Neural cell (in vitro differentiated cells): ENCODE measurements at regions not wholly inside any gene's neighbourhood (a gene's known extent, or its start where the extent isn't known, plus 50 kb on each side); places are given as distances from the start of the nearest gene placed in this dataset.

Source experiments
- H2AFZ ChIP-seq: fragments of 200-600, 300-800 bp; sonication (generic), shearing (Covaris generic); 2 replicates; pipeline ENCODE4 v1.6.0; 2014; ENCODE audit warnings: low read depth, mild to moderate bottlenecking, antibody characterized with exemption, low read length, moderate library complexity
- H3F3A ChIP-seq: fragments of 200-600 bp; shearing (Covaris generic); 2 replicates; pipeline ENCODE4 v1.6.1; 2016; ENCODE audit warnings: mild to moderate bottlenecking, moderate library complexity, mixed read lengths, antibody characterized with exemption, low read length; ENCODE audit not compliant: insufficient read depth, poor library complexity, severe bottlenecking
- H3K27ac ChIP-seq: fragments of 200-600, 300-800 bp; sonication (generic), shearing (Covaris generic); 2 replicates; pipeline ENCODE4 v1.5.1; 2014; ENCODE audit warnings: mild to moderate bottlenecking, low read length, moderate library complexity
- H3K27me3 ChIP-seq: fragments of 300-800, 200-600 bp; sonication (generic), shearing (Covaris generic); 2 replicates; pipeline ENCODE4 v1.6.0; 2014; ENCODE audit warnings: mild to moderate bottlenecking, low read depth, low read length, moderate library complexity; ENCODE audit not compliant: insufficient read depth
- H3K36me3 ChIP-seq: fragments of 300-800, 200-600 bp; sonication (generic), shearing (Covaris generic); 2 replicates; pipeline ENCODE4 v1.5.1; 2014; ENCODE audit warnings: mild to moderate bottlenecking, antibody characterized with exemption, low read length, moderate library complexity; ENCODE audit not compliant: insufficient read depth
- H3K4me2 ChIP-seq: fragments of 300-800, 200-600 bp; sonication (generic), shearing (Covaris generic); 2 replicates; pipeline ENCODE4 v1.6.0; 2014; ENCODE audit warnings: mild to moderate bottlenecking, low read length
- H3K4me3 ChIP-seq: fragments of 300-800, 200-600 bp; sonication (generic), shearing (Covaris generic); 2 replicates; pipeline ENCODE4 v1.5.1; 2014; ENCODE audit warnings: mild to moderate bottlenecking, low read length, moderate library complexity
- H3K79me2 ChIP-seq: fragments of 200-600 bp; shearing (Covaris generic); replicated peaks from 2 replicates; pipeline ENCODE4 v1.6.0; 2014; ENCODE audit warnings: mild to moderate bottlenecking, low read length, moderate library complexity; ENCODE audit not compliant: insufficient read depth
- H3K9ac ChIP-seq: fragments of 300-800, 200-600 bp; sonication (generic), shearing (Covaris generic); 2 replicates; pipeline ENCODE4 v1.6.1; 2016; ENCODE audit warnings: mild to moderate bottlenecking, low read length, mixed read lengths
- H3K9me2 ChIP-seq: fragments of 200-600 bp; shearing (Covaris generic); 2 replicates; pipeline ENCODE4 v1.6.1; 2016; ENCODE audit warnings: mild to moderate bottlenecking, low read length, mixed read lengths; ENCODE audit not compliant: insufficient read depth
- H3K9me3 ChIP-seq: fragments of 200-600, 300-800 bp; sonication (generic), shearing (Covaris generic); 2 replicates; pipeline ENCODE4 v1.6.1; 2016; ENCODE audit warnings: mild to moderate bottlenecking, mixed run types, low read length, moderate library complexity, mixed read lengths
- H4K20me1 ChIP-seq: fragments of 200-600 bp; shearing (Covaris generic); 2 replicates; pipeline ENCODE4 v1.6.1; 2016; ENCODE audit warnings: mild to moderate bottlenecking, mixed run types; ENCODE audit not compliant: insufficient read depth
- EP300 ChIP-seq: fragments of 450-650 bp; conservative IDR thresholded peaks from 2 replicates; pipeline ENCODE4 v1.6.1; 2014; ENCODE audit warnings: antibody characterized with exemption, mild to moderate bottlenecking, moderate library complexity; ENCODE audit not compliant: poor library complexity, severe bottlenecking
- EZH2 ChIP-seq: fragments of 200-600, 300-800 bp; shearing (Covaris generic), sonication (generic); IDR thresholded peaks from 2 replicates; pipeline ENCODE4 v1.6.1; 2014; ENCODE audit warnings: antibody characterized with exemption, low read length, borderline replicate concordance, mild to moderate bottlenecking; ENCODE audit not compliant: insufficient read depth, poor library complexity, severe bottlenecking
- MXI1 ChIP-seq: fragments of 450-650 bp; conservative IDR thresholded peaks from 2 replicates; pipeline ENCODE4 v1.6.1; 2014; ENCODE audit warnings: antibody characterized with exemption, mild to moderate bottlenecking; ENCODE audit not compliant: poor library complexity, severe bottlenecking
- POLR2AphosphoS5 ChIP-seq: IDR thresholded peaks from 2 replicates; pipeline ENCODE4 v1.6.1; 2012
- RAD21 ChIP-seq: fragments of 450-650 bp; conservative IDR thresholded peaks from 2 replicates; pipeline ENCODE4 v1.6.1; 2014; ENCODE audit warnings: antibody characterized with exemption, mild to moderate bottlenecking, moderate library complexity
- SMC3 ChIP-seq: fragments of 450-650 bp; conservative IDR thresholded peaks from 2 replicates; pipeline ENCODE4 v1.6.1; 2014; ENCODE audit warnings: antibody characterized with exemption, mild to moderate bottlenecking, moderate library complexity; ENCODE audit not compliant: poor library complexity
- TAF1 ChIP-seq: IDR thresholded peaks from 2 replicates; pipeline ENCODE4 v1.6.1; 2012; ENCODE audit warnings: low read depth
- TF ChIP-seq, protein P1 (sequence below): fragments of 450-650 bp; IDR thresholded peaks from 2 replicates; pipeline ENCODE4 v1.5.1; 2014; ENCODE audit warnings: antibody characterized with exemption, mild to moderate bottlenecking, moderate library complexity; ENCODE audit not compliant: poor library complexity, severe bottlenecking
- TF ChIP-seq, protein P2 (sequence below): IDR thresholded peaks from 2 replicates; pipeline ENCODE4 v1.6.1; 2012; ENCODE audit warnings: borderline replicate concordance

- Histone ChIP-seq H3K79me2 (no peaks in the 10 kb centered on the region), H3K36me3 (no peaks in the 10 kb centered on the region), H3K9me2 (no peaks in the 10 kb centered on the region), H3K9me3 (no peaks in the 10 kb centered on the region), H4K20me1 (no peaks in the 10 kb centered on the region), H3F3A (no peaks in the 10 kb centered on the region), H3K4me3 (no peak overlapping the region), H3K27me3 (no peaks in the 10 kb centered on the region), H2AFZ (no peak overlapping the region), H3K4me2 (no peak overlapping the region), H3K9ac (no peak overlapping the region), H3K27ac (no peak overlapping the region)
- TF ChIP-seq TAF1, result no peak
- no peak for TF ChIP-seq SMC3
- TF ChIP-seq EZH2, result no peak
- no peak for TF ChIP-seq POLR2AphosphoS5
- TF ChIP-seq, protein P1, sequence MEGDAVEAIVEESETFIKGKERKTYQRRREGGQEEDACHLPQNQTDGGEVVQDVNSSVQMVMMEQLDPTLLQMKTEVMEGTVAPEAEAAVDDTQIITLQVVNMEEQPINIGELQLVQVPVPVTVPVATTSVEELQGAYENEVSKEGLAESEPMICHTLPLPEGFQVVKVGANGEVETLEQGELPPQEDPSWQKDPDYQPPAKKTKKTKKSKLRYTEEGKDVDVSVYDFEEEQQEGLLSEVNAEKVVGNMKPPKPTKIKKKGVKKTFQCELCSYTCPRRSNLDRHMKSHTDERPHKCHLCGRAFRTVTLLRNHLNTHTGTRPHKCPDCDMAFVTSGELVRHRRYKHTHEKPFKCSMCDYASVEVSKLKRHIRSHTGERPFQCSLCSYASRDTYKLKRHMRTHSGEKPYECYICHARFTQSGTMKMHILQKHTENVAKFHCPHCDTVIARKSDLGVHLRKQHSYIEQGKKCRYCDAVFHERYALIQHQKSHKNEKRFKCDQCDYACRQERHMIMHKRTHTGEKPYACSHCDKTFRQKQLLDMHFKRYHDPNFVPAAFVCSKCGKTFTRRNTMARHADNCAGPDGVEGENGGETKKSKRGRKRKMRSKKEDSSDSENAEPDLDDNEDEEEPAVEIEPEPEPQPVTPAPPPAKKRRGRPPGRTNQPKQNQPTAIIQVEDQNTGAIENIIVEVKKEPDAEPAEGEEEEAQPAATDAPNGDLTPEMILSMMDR, result no peak
Measured at GRCh38 chr5:125313555-125313954, 567.1 kb upstream of the ZNF608 start.

GRCh38 chr5:125315306-125315705, 568.9 kb upstream of the ZNF608 start:
- H3K27me3 ChIP-seq, result no peaks in the 10 kb centered on the region
- no peak overlapping the region for H2AFZ ChIP-seq
- no peak overlapping the region for H3K27ac ChIP-seq
- TF ChIP-seq POLR2AphosphoS5, result no peak
- no peak overlapping the region for H3K9ac ChIP-seq
- no peak overlapping the region for H3K4me2 ChIP-seq
- H3K9me3 ChIP-seq, result no peaks in the 10 kb centered on the region
- no peaks in the 10 kb centered on the region for H3K36me3 ChIP-seq
- H3K9me2 ChIP-seq, result no peaks in the 10 kb centered on the region
- no peaks in the 10 kb centered on the region for H4K20me1 ChIP-seq
- no peaks in the 10 kb centered on the region for H3K79me2 ChIP-seq
- no peak overlapping the region for H3K4me3 ChIP-seq
- H3F3A ChIP-seq, result no peaks in the 10 kb centered on the region

- H3K9ac ChIP-seq, result no peak overlapping the region
- TF ChIP-seq POLR2AphosphoS5 (no peak), RAD21 (no peak), MXI1 (no peak), SMC3 (no peak), TAF1 (no peak), EP300 (no peak), EZH2 (no peak)
- TF ChIP-seq, protein P2, sequence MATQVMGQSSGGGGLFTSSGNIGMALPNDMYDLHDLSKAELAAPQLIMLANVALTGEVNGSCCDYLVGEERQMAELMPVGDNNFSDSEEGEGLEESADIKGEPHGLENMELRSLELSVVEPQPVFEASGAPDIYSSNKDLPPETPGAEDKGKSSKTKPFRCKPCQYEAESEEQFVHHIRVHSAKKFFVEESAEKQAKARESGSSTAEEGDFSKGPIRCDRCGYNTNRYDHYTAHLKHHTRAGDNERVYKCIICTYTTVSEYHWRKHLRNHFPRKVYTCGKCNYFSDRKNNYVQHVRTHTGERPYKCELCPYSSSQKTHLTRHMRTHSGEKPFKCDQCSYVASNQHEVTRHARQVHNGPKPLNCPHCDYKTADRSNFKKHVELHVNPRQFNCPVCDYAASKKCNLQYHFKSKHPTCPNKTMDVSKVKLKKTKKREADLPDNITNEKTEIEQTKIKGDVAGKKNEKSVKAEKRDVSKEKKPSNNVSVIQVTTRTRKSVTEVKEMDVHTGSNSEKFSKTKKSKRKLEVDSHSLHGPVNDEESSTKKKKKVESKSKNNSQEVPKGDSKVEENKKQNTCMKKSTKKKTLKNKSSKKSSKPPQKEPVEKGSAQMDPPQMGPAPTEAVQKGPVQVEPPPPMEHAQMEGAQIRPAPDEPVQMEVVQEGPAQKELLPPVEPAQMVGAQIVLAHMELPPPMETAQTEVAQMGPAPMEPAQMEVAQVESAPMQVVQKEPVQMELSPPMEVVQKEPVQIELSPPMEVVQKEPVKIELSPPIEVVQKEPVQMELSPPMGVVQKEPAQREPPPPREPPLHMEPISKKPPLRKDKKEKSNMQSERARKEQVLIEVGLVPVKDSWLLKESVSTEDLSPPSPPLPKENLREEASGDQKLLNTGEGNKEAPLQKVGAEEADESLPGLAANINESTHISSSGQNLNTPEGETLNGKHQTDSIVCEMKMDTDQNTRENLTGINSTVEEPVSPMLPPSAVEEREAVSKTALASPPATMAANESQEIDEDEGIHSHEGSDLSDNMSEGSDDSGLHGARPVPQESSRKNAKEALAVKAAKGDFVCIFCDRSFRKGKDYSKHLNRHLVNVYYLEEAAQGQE, result no peak
- TF ChIP-seq, protein P1, result no peak
- no peaks in the 10 kb centered on the region for H3K27me3 ChIP-seq
- H3F3A ChIP-seq, result no peaks in the 10 kb centered on the region
- no peak overlapping the region for H3K4me3 ChIP-seq
- H3K9me3 ChIP-seq, result no peaks in the 10 kb centered on the region
- H3K36me3 ChIP-seq, result no peaks in the 10 kb centered on the region
- H3K79me2 ChIP-seq, result no peaks in the 10 kb centered on the region
- no peak overlapping the region for H3K4me2 ChIP-seq
- no peaks in the 10 kb centered on the region for H4K20me1 ChIP-seq
- H2AFZ ChIP-seq, result no peak overlapping the region
- no peak overlapping the region for H3K27ac ChIP-seq
- no peaks in the 10 kb centered on the region for H3K9me2 ChIP-seq
Measured at GRCh38 chr5:125316391-125316790, 570.0 kb upstream of the ZNF608 start.
